Upper lobe of right lung (tissue), 1 donor: ENCODE measurements at regions not wholly inside any gene's neighbourhood (a gene's known extent, or its start where the extent isn't known, plus 50 kb on each side); places are given as distances from the start of the nearest gene placed in this dataset.
A peak's percentile ranks its signal among the peaks of the same experiment; 100 is the strongest.

Source experiments
- ATAC-seq: fragments of 200-7000 bp; cut with Tn5 transposase; one replicate; pipeline ENCODE4 v1.9.1; 2020; ENCODE audit warnings: mild to moderate bottlenecking, moderate library complexity
- DNase-seq: peaks from one replicate; pipeline ENCODE4 v3.0.0-alpha.2; 2020
- H3K27ac ChIP-seq: fragments of 200-600 bp; one replicate; pipeline ENCODE4 v1.8.0; 2022
- H3K27me3 ChIP-seq: fragments of 200-600 bp; one replicate; pipeline ENCODE4 v1.8.0; 2022; ENCODE audit warnings: mild to moderate bottlenecking
- H3K36me3 ChIP-seq: fragments of 200-600 bp; one replicate; pipeline ENCODE4 v1.8.0; 2022
- H3K4me1 ChIP-seq: fragments of 200-600 bp; one replicate; pipeline ENCODE4 v1.8.0; 2022
- H3K4me3 ChIP-seq: fragments of 200-600 bp; one replicate; pipeline ENCODE4 v1.8.0; 2022; ENCODE audit warnings: mild to moderate bottlenecking
- H3K9me3 ChIP-seq: fragments of 200-600 bp; one replicate; pipeline ENCODE4 v1.8.0; 2022
- intact Hi-C: fragments of 100-400 bp; cut with DNase I; formaldehyde crosslinking; loops from one replicate; pipeline ENCODE4 v1.11.0; 2022
- TF ChIP-seq, protein P1 (sequence below): fragments of 200-600 bp; IDR thresholded peaks from one replicate; pipeline ENCODE4 v1.8.0; 2022; ENCODE audit warnings: antibody characterized with exemption
- donor health status: DM: no; HTN: yes; CAD: no; lungs with severe emphysema.

- no peaks in the 10 kb centered on the region for H3K36me3 ChIP-seq
- intact Hi-C loops, result no loop called here
- ATAC-seq, result no peak
Observed at GRCh38 chr15:38186507-38186906, 66.1 kb upstream of the SPRED1 start.

DNA sequence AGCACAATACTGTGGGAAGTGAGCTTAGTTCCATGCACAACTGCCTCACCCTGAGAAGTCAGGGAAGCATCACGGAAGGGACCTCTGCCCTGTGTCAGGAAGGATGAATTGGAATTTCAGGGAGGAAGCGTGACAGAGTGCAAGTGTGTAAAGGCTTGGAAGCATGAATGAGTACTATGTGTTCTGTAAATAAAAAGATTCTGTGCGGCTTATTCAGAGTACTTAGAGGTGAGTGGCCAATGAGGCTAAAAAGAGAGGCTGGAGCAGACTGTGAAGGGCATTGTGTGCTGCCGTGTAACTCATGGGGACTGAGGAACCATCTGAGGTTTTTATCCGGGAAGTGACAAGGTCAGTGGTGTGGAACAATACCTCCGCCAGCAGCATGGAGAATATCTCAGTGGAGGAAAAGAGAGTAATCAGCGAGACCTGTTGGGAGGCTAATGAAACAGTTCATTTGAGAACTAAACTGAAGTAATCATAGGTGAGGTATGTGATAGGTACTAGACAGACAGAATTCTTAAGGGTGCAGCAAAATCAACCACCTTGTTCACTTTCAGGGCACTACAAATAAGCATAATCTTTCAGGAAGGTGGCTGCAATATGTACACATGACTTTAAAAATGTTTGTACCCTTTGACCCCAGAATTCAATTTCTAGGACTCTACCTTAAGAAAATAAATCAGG lies 64.9 kb upstream of the SPRED1 start:
- ATAC-seq (peak; percentile 90), DNase-seq (no peak)
- Histone ChIP-seq H3K27me3 (no peaks in the 10 kb centered on the region), H3K4me3 (no peak overlapping the region), H3K27ac (peak overlapping the region; percentile 38), H3K36me3 (no peaks in the 10 kb centered on the region), H3K4me1 (no peaks in the 10 kb centered on the region), H3K9me3 (no peaks in the 10 kb centered on the region)
- intact Hi-C loops, result no loop called here
- TF ChIP-seq, protein P1, sequence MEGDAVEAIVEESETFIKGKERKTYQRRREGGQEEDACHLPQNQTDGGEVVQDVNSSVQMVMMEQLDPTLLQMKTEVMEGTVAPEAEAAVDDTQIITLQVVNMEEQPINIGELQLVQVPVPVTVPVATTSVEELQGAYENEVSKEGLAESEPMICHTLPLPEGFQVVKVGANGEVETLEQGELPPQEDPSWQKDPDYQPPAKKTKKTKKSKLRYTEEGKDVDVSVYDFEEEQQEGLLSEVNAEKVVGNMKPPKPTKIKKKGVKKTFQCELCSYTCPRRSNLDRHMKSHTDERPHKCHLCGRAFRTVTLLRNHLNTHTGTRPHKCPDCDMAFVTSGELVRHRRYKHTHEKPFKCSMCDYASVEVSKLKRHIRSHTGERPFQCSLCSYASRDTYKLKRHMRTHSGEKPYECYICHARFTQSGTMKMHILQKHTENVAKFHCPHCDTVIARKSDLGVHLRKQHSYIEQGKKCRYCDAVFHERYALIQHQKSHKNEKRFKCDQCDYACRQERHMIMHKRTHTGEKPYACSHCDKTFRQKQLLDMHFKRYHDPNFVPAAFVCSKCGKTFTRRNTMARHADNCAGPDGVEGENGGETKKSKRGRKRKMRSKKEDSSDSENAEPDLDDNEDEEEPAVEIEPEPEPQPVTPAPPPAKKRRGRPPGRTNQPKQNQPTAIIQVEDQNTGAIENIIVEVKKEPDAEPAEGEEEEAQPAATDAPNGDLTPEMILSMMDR, result no peak

More at GRCh38 chr15:38186507-38186906, 66.1 kb upstream of the SPRED1 start:
- Histone ChIP-seq H3K4me1 (no peaks in the 10 kb centered on the region), H3K4me3 (no peak overlapping the region), H3K27me3 (no peaks in the 10 kb centered on the region), H3K27ac (no peak overlapping the region), H3K9me3 (no peaks in the 10 kb centered on the region)
- TF ChIP-seq, protein P1, result no peak
- DNase-seq, result no peak

- no peak overlapping the region for H3K27ac ChIP-seq
- H3K9me3 ChIP-seq, result no peaks in the 10 kb centered on the region
- H3K27me3 ChIP-seq, result no peaks in the 10 kb centered on the region
- DNase-seq, result no peak
- intact Hi-C loops, result no loop called here
- TF ChIP-seq, protein P1, result no peak
- H3K4me3 ChIP-seq, result no peak overlapping the region
- no peaks in the 10 kb centered on the region for H3K36me3 ChIP-seq
- ATAC-seq, result no peak
- H3K4me1 ChIP-seq, result no peaks in the 10 kb centered on the region
Observed at GRCh38 chr15:38189671-38190295, 62.9 kb upstream of the SPRED1 start.

GRCh38 chr15:38190501-38190900 lies 62.1 kb upstream of the SPRED1 start:
- TF ChIP-seq, protein P1, result no peak
- H3K27ac ChIP-seq, result no peak overlapping the region

DNA sequence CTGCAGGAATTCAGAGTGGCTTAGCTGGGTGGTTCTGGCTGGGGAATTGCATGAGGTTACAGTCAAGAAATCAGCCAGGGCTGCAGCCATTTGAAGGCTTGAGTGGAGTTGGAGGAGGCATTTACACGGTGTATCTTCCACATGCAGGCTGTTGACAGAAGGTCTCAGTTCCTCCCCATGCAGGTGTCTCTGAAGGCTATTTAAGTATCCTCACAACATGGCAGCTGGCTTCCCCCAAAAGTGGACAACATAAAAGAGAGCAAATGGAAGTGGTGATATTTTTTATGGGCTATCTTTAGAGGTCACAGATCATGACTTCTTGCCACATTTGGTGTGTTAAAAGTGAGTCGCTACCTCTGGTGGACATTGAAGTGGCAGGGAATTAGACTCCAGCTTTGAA lies 60.1 kb upstream of the SPRED1 start:
- TF ChIP-seq, protein P1, result no peak
- DNase-seq (no peak), ATAC-seq (no peak)
- H3K4me1 ChIP-seq, result no peaks in the 10 kb centered on the region
- H3K27me3 ChIP-seq, result no peaks in the 10 kb centered on the region
- no peak overlapping the region for H3K4me3 ChIP-seq
- no peaks in the 10 kb centered on the region for H3K36me3 ChIP-seq
- no peaks in the 10 kb centered on the region for H3K9me3 ChIP-seq
- intact Hi-C loops, result no loop called here
- H3K27ac ChIP-seq, result no peak overlapping the region

More at GRCh38 chr15:38190501-38190900, 62.1 kb upstream of the SPRED1 start:
- no peak for DNase-seq
- intact Hi-C loops, result no loop called here
- Histone ChIP-seq H3K4me3 (no peak overlapping the region), H3K9me3 (no peaks in the 10 kb centered on the region), H3K36me3 (no peaks in the 10 kb centered on the region), H3K27me3 (no peaks in the 10 kb centered on the region), H3K4me1 (no peaks in the 10 kb centered on the region)
- ATAC-seq, result no peak
